Trophoblast cell (in vitro differentiated cells and primary cell): ENCODE measurements at regions not wholly inside any gene's neighbourhood (a gene's known extent, or its start where the extent isn't known, plus 50 kb on each side); places are given as distances from the start of the nearest gene placed in this dataset.
"Not testable (repeated sequence)": the region's sequence is repeated elsewhere in the genome, so short reads cannot be mapped to it uniquely, and the experiment has no call there.

Experiments used
- DNase-seq, 2 donors: peaks; one replicate each; pipeline ENCODE4 v3.0.0-alpha.2; 2016
- H2AFZ ChIP-seq: 2 replicates; pipeline ENCODE4 v1.6.1; 2013; ENCODE audit warnings: low read length, moderate library complexity, mild to moderate bottlenecking; ENCODE audit not compliant: insufficient read depth, poor library complexity
- H2AK5ac ChIP-seq: 2 replicates; pipeline ENCODE4 v1.6.1; 2013; ENCODE audit warnings: mild to moderate bottlenecking, low read length
- H2BK120ac ChIP-seq: 2 replicates; pipeline ENCODE4 v1.6.1; 2013; ENCODE audit warnings: low read length, mild to moderate bottlenecking, moderate library complexity; ENCODE audit not compliant: insufficient read depth, poor library complexity
- H2BK12ac ChIP-seq: 2 replicates; pipeline ENCODE4 v1.6.1; 2013; ENCODE audit warnings: mild to moderate bottlenecking, low read length, moderate library complexity
- H2BK5ac ChIP-seq: 2 replicates; pipeline ENCODE4 v1.6.1; 2013; ENCODE audit warnings: low read length, low read depth, moderate library complexity, mild to moderate bottlenecking; ENCODE audit not compliant: poor library complexity
- H3K14ac ChIP-seq: 2 replicates; pipeline ENCODE4 v1.6.1; 2013; ENCODE audit warnings: mild to moderate bottlenecking, low read length
- H3K18ac ChIP-seq: 2 replicates; pipeline ENCODE4 v1.6.1; 2013; ENCODE audit warnings: mild to moderate bottlenecking, low read length
- H3K23ac ChIP-seq: 2 replicates; pipeline ENCODE4 v1.6.1; 2013; ENCODE audit warnings: low read length
- H3K27ac ChIP-seq: 2 replicates; pipeline ENCODE4 v1.5.1; 2013; ENCODE audit warnings: low read depth, mild to moderate bottlenecking, inconsistent platforms, low read length, moderate library complexity
- H3K27me3 ChIP-seq: 2 replicates; pipeline ENCODE4 v1.6.1; 2013; ENCODE audit warnings: inconsistent platforms, mild to moderate bottlenecking, low read length, moderate library complexity; ENCODE audit not compliant: insufficient read depth
- H3K36me3 ChIP-seq, 2 experiments: 1 replicate in 1 of 2; 2 replicates in 1 of 2; pipeline ENCODE4 v1.6.1; 2013; ENCODE audit warnings: low read length in 2 of 2, mild to moderate bottlenecking in 2 of 2, moderate library complexity in 1 of 2; ENCODE audit not compliant: insufficient read depth in 2 of 2, control insufficient read depth in 1 of 2
- H3K4ac ChIP-seq: 2 replicates; pipeline ENCODE4 v1.6.1; 2013; ENCODE audit warnings: low read depth, mild to moderate bottlenecking, low read length, moderate library complexity
- H3K4me1 ChIP-seq, 2 experiments: 1 replicate in 1 of 2; 2 replicates in 1 of 2; pipeline ENCODE4 v1.6.1; 2013; ENCODE audit warnings: low read length in 2 of 2, mild to moderate bottlenecking in 2 of 2, moderate library complexity in 1 of 2; ENCODE audit not compliant: insufficient read depth in 2 of 2, control insufficient read depth in 1 of 2
- H3K4me2 ChIP-seq: 2 replicates; pipeline ENCODE4 v1.6.1; 2013; ENCODE audit warnings: inconsistent platforms, mild to moderate bottlenecking, low read length, moderate library complexity
- H3K4me3 ChIP-seq: 2 replicates; pipeline ENCODE4 v1.5.1; 2013; ENCODE audit warnings: mild to moderate bottlenecking, low read depth, low read length, inconsistent platforms
- H3K79me1 ChIP-seq: one replicate; pipeline ENCODE4 v1.6.1; 2013; ENCODE audit warnings: low read length
- H3K79me2 ChIP-seq: 2 replicates; pipeline ENCODE4 v1.6.1; 2013; ENCODE audit warnings: low read length, mild to moderate bottlenecking; ENCODE audit not compliant: control insufficient read depth, insufficient read depth, poor library complexity
- H3K9ac ChIP-seq: 2 replicates; pipeline ENCODE4 v1.6.1; 2013; ENCODE audit warnings: mild to moderate bottlenecking, low read length
- H3K9me3 ChIP-seq: 2 replicates; pipeline ENCODE4 v1.6.1; 2013; ENCODE audit warnings: low read depth, mild to moderate bottlenecking, control low read depth, inconsistent platforms, low read length; ENCODE audit not compliant: insufficient read depth
- H4K12ac ChIP-seq: 2 replicates; pipeline ENCODE4 v1.6.1; 2013; ENCODE audit warnings: low read depth, mild to moderate bottlenecking, low read length, moderate library complexity
- H4K8ac ChIP-seq: 2 replicates; pipeline ENCODE4 v1.6.1; 2013; ENCODE audit warnings: low read depth, mild to moderate bottlenecking, low read length, moderate library complexity
- H4K91ac ChIP-seq: one replicate; pipeline ENCODE4 v1.6.1; 2013; ENCODE audit warnings: low read depth, mild to moderate bottlenecking, low read length, moderate library complexity
- WGBS: extraction: QIAGEN DNeasy Blood & Tissue Kit; methylation state at CpG from one replicate; pipeline ENCODE4 v1.1.7; 2013; ENCODE audit warnings: missing lambda C conversion rate; ENCODE audit not compliant: insufficient read length, insufficient coverage; ENCODE audit errors: extremely low coverage; 5-methylcytosine and 5-hydroxymethylcytosine counted together

GRCh38 chr7:155394413-155394812, 63.5 kb upstream of the EN2 start:
- peaks cover under 1% of the 10 kb centered on the region for H3K27me3 ChIP-seq
- H3K4me3 ChIP-seq = no peak overlapping the region
- no peak overlapping the region for H4K12ac ChIP-seq
- no peak overlapping the region for H2BK120ac ChIP-seq
- no peak overlapping the region for H2BK12ac ChIP-seq
- H3K14ac ChIP-seq = no peak overlapping the region
- no peaks in the 10 kb centered on the region for H3K36me3 ChIP-seq
- H3K4ac ChIP-seq = no peak overlapping the region
- H3K9me3 ChIP-seq = peaks cover 2% of the 10 kb centered on the region
- no peak overlapping the region for H3K27ac ChIP-seq
- no peaks in the 10 kb centered on the region for H3K4me1 ChIP-seq
- H3K9ac ChIP-seq = no peak overlapping the region
- H2AK5ac ChIP-seq = no peak overlapping the region
- no peak overlapping the region for H3K23ac ChIP-seq
- no peak overlapping the region for H2AFZ ChIP-seq
- no peak overlapping the region for H2BK5ac ChIP-seq
- H3K79me2 ChIP-seq = no peaks in the 10 kb centered on the region
- H3K79me1 ChIP-seq = no peaks in the 10 kb centered on the region
- no peak overlapping the region for H3K4me2 ChIP-seq
- H4K8ac ChIP-seq = no peak overlapping the region
- no peak for DNase-seq
- no peak overlapping the region for H4K91ac ChIP-seq
- WGBS = no CpG with 5 or more reads among the region's 7 CpGs
- no peak overlapping the region for H3K18ac ChIP-seq

- H3K4ac ChIP-seq = no peak overlapping the region
- no peaks in the 10 kb centered on the region for H3K79me2 ChIP-seq
- H3K4me2 ChIP-seq = no peak overlapping the region
- no peak for DNase-seq
- H3K18ac ChIP-seq = no peak overlapping the region
- no CpG with 5 or more reads among the region's 17 CpGs for WGBS
- H2BK120ac ChIP-seq = no peak overlapping the region
- no peak overlapping the region for H3K4me3 ChIP-seq
- H3K36me3 ChIP-seq = no peaks in the 10 kb centered on the region
- H3K27me3 ChIP-seq = peaks cover 4% of the 10 kb centered on the region
- no peak overlapping the region for H3K9ac ChIP-seq
- H3K27ac ChIP-seq = no peak overlapping the region
- no peak overlapping the region for H4K12ac ChIP-seq
- H3K9me3 ChIP-seq = peaks cover 2% of the 10 kb centered on the region
- H2BK12ac ChIP-seq = no peak overlapping the region
- no peak overlapping the region for H3K23ac ChIP-seq
- no peak overlapping the region for H4K91ac ChIP-seq
- H4K8ac ChIP-seq = no peak overlapping the region
- H3K14ac ChIP-seq = no peak overlapping the region
- no peak overlapping the region for H2AK5ac ChIP-seq
- no peak overlapping the region for H2AFZ ChIP-seq
- no peaks in the 10 kb centered on the region for H3K79me1 ChIP-seq
- H2BK5ac ChIP-seq = no peak overlapping the region
- H3K4me1 ChIP-seq = no peaks in the 10 kb centered on the region
Measured at GRCh38 chr7:155395176-155395797, 62.6 kb upstream of the EN2 start.

GRCh38 chr7:155396661-155397060, 61.3 kb upstream of the EN2 start:
- WGBS = no CpG with 5 or more reads among the region's 16 CpGs

GRCh38 chr7:155397758-155398714, 59.9 kb upstream of the EN2 start:
- not testable (repeated sequence) for H3K9me3 ChIP-seq, H3K4me3 ChIP-seq, H2AFZ ChIP-seq, H4K8ac ChIP-seq, H3K9ac ChIP-seq, H3K23ac ChIP-seq, H3K18ac ChIP-seq, H2BK5ac ChIP-seq, H3K4ac ChIP-seq, H3K14ac ChIP-seq, H2BK120ac ChIP-seq, H3K27me3 ChIP-seq, H3K4me2 ChIP-seq, H2AK5ac ChIP-seq, H2BK12ac ChIP-seq, DNase-seq, H4K91ac ChIP-seq, H3K27ac ChIP-seq, H3K36me3 ChIP-seq, H3K79me2 ChIP-seq, H3K4me1 ChIP-seq, H4K12ac ChIP-seq, H3K79me1 ChIP-seq
- no CpG with 5 or more reads among the region's 49 CpGs for WGBS

More at GRCh38 chr7:155396661-155397060, 61.3 kb upstream of the EN2 start:
- Histone ChIP-seq H3K4me2 (no peak overlapping the region), H2BK12ac (no peak overlapping the region), H3K9ac (no peak overlapping the region), H2AFZ (no peak overlapping the region), H4K91ac (no peak overlapping the region), H2AK5ac (no peak overlapping the region), H2BK5ac (no peak overlapping the region), H3K27ac (no peak overlapping the region), H3K4ac (no peak overlapping the region), H4K12ac (no peak overlapping the region), H3K23ac (no peak overlapping the region), H3K9me3 (peaks cover 2% of the 10 kb centered on the region), H3K4me1 (no peaks in the 10 kb centered on the region), H4K8ac (no peak overlapping the region), H3K79me2 (no peaks in the 10 kb centered on the region), H3K4me3 (no peak overlapping the region), H3K27me3 (peaks cover 4% of the 10 kb centered on the region), H3K18ac (no peak overlapping the region), H3K36me3 (no peaks in the 10 kb centered on the region), H3K79me1 (no peaks in the 10 kb centered on the region), H2BK120ac (no peak overlapping the region), H3K14ac (no peak overlapping the region)
- no peak for DNase-seq
